Endothelial cell of umbilical vein (primary cell): ENCODE measurements at regions not wholly inside any gene's neighbourhood (a gene's known extent, or its start where the extent isn't known, plus 50 kb on each side); places are given as distances from the start of the nearest gene placed in this dataset.

Experiments
- BruUV-seq: library from RNA; stranded (reverse); fragments of 400-500 nt; replicated peaks from 2 replicates; lab custom pipeline; 2021; lab: Mats Ljungman, UMichigan
- CTCF ChIA-PET: fragments of 300-600, 350-600 bp; sonication (Branson Sonifier 250); formaldehyde crosslinking; loops from one replicate; lab custom pipeline; 2021; ENCODE audit warnings: antibody characterized with exemption, inconsistent platforms; lab: Charles Lee
- POLR2A ChIA-PET: fragments of 300-600, 350-600 bp; sonication (Branson Sonifier 250); formaldehyde crosslinking; loops from one replicate; lab custom pipeline; 2021; ENCODE audit warnings: antibody characterized with exemption, inconsistent platforms; lab: Charles Lee
- DNase-seq: peaks from one replicate; pipeline ENCODE4 v3.0.0-alpha.2; 2011; ENCODE audit warnings: low read depth, low spot score
- FAIRE-seq: peaks from 2 replicates; lab custom pipeline; 2011; peaks lifted over from hg19 to GRCh38; lab: Jason Lieb, UNC
- H2AFZ ChIP-seq: 2 replicates; pipeline ENCODE4 v1.6.0; 2012; ENCODE audit warnings: low read depth, low read length, control low read depth, inconsistent platforms
- H3K27ac ChIP-seq: 2 replicates; pipeline ENCODE4 v1.5.1; 2011; ENCODE audit warnings: low read depth, mild to moderate bottlenecking, control low read depth, low read length, moderate library complexity; ENCODE audit not compliant: insufficient read depth
- H3K27me3 ChIP-seq, 2 experiments: 2 replicates each; pipeline versions ENCODE4 v1.6.0 to v1.6.1; 2011; ENCODE audit warnings: low read length in 2 of 2, mixed read lengths in 1 of 2; ENCODE audit not compliant: control insufficient read depth in 2 of 2, insufficient read depth in 2 of 2
- H3K36me3 ChIP-seq, 2 experiments: 2 replicates in 1 of 2; 3 replicates in 1 of 2; pipeline ENCODE4 v1.5.1; 2011; ENCODE audit warnings: low read length in 2 of 2, mild to moderate bottlenecking in 1 of 2, moderate library complexity in 1 of 2; ENCODE audit not compliant: control insufficient read depth in 2 of 2, insufficient read depth in 2 of 2; ENCODE audit errors: extremely low read depth in 1 of 2
- H3K4me1 ChIP-seq: 3 replicates; pipeline ENCODE4 v1.5.1; 2011; ENCODE audit warnings: mild to moderate bottlenecking, low read length; ENCODE audit not compliant: control insufficient read depth, insufficient read depth; ENCODE audit errors: extremely low read depth
- H3K4me2 ChIP-seq: 2 replicates; pipeline ENCODE4 v1.6.1; 2011; ENCODE audit warnings: low read length, control low read depth, mixed read lengths; ENCODE audit not compliant: insufficient read depth
- H3K4me3 ChIP-seq, 3 experiments: fragments of 200-600 bp in 1 of 3; sonication (generic), shearing (Covaris generic) in 1 of 3; replicated peaks in 1 of 3; 2 replicates each; pipeline ENCODE4 v1.5.1; 2011 to 2016; ENCODE audit warnings: control low read depth in 3 of 3, low read length in 3 of 3, mild to moderate bottlenecking in 2 of 3, inconsistent platforms in 1 of 3, low read depth in 1 of 3, moderate library complexity in 1 of 3; ENCODE audit not compliant: insufficient read depth in 1 of 3
- H3K79me2 ChIP-seq: 2 replicates; pipeline ENCODE4 v1.6.0; 2012; ENCODE audit warnings: low read length, inconsistent platforms; ENCODE audit not compliant: control insufficient read depth, insufficient read depth
- H3K9ac ChIP-seq: replicated peaks from 2 replicates; pipeline ENCODE3; 2011; ENCODE audit warnings: low read length, control low read depth; ENCODE audit not compliant: insufficient read depth; ENCODE audit errors: extremely low read depth
- H3K9me1 ChIP-seq: replicated peaks from 3 replicates; pipeline ENCODE4 v1.6.0; 2011; ENCODE audit warnings: mild to moderate bottlenecking, low read length; ENCODE audit not compliant: control insufficient read depth, insufficient read depth; ENCODE audit errors: extremely low read depth
- H3K9me3 ChIP-seq: replicated peaks from 2 replicates; pipeline ENCODE4 v1.5.1; 2012; ENCODE audit warnings: low read length, inconsistent platforms; ENCODE audit not compliant: control insufficient read depth, insufficient read depth
- H4K20me1 ChIP-seq: replicated peaks from 2 replicates; pipeline ENCODE3; 2011; ENCODE audit warnings: mild to moderate bottlenecking, low read length; ENCODE audit not compliant: control insufficient read depth, insufficient read depth; ENCODE audit errors: extremely low read depth
- CTCF ChIP-seq, 2 donors: IDR thresholded peaks; 1 replicate in 1 of 2; 2 replicates in 1 of 2; pipeline ENCODE4 v1.5.1; 2011; ENCODE audit warnings: low read length in 2 of 2, mild to moderate bottlenecking in 2 of 2, moderate library complexity in 2 of 2, control low read depth in 1 of 2, inconsistent platforms in 1 of 2, low read depth in 1 of 2; ENCODE audit not compliant: insufficient read depth in 1 of 2; ENCODE audit errors: extremely low read depth in 1 of 2
- EZH2 ChIP-seq: IDR thresholded peaks from 2 replicates; pipeline ENCODE4 v1.6.1; 2012; ENCODE audit warnings: borderline replicate concordance, low read depth, mild to moderate bottlenecking, moderate library complexity, low read length, inconsistent platforms; ENCODE audit not compliant: severe bottlenecking
- FOS ChIP-seq: IDR thresholded peaks from 2 replicates; pipeline ENCODE4 v1.6.1; 2011; ENCODE audit warnings: mild to moderate bottlenecking, low read length, moderate library complexity, borderline replicate concordance; ENCODE audit not compliant: insufficient read depth
- GATA2 ChIP-seq: IDR thresholded peaks from 2 replicates; pipeline ENCODE4 v1.7.0; 2011; ENCODE audit warnings: low read depth, mild to moderate bottlenecking, moderate library complexity, mixed read lengths, low read length; ENCODE audit not compliant: insufficient read length, insufficient read depth
- JUN ChIP-seq: IDR thresholded peaks from 2 replicates; pipeline ENCODE4 v1.6.1; 2011; ENCODE audit warnings: borderline replicate concordance, low read depth; ENCODE audit not compliant: insufficient read length, insufficient read depth
- MAX ChIP-seq: IDR thresholded peaks from 2 replicates; pipeline ENCODE4 v1.6.1; 2011; ENCODE audit not compliant: insufficient read depth, insufficient read length
- MYC ChIP-seq: IDR thresholded peaks from one replicate; pipeline ENCODE4 v1.6.1; 2011; ENCODE audit warnings: mild to moderate bottlenecking, low read depth, low read length
- POLR2A ChIP-seq: IDR thresholded peaks from 2 replicates; pipeline ENCODE4 v1.6.1; 2012; ENCODE audit warnings: low read depth, mild to moderate bottlenecking, control low read depth, low read length
- POLR2AphosphoS5 ChIP-seq: IDR thresholded peaks from 2 replicates; pipeline ENCODE4 v1.6.1; 2012; ENCODE audit warnings: low read depth, mild to moderate bottlenecking, control low read depth, low read length, moderate library complexity; ENCODE audit not compliant: insufficient read depth
- dilution Hi-C: fragments of 300-500 bp; cut with MboI; formaldehyde crosslinking; loops from one replicate; pipeline ENCODE4 v1.15.0; 2019; ENCODE audit warnings: low sequenced_read_pairs; ENCODE audit not compliant: extremely low pct_ligation_motif_present
- intact Hi-C: fragments of 100-400 bp; cut with micrococcal nuclease; formaldehyde crosslinking; loops from one replicate; pipeline ENCODE4 v1.10.0; 2022

GRCh38 chr12:28618171-28618570 is 427.9 kb downstream of the CCDC91 start:
- DNase-seq, result no peak
- Histone ChIP-seq H3K79me2 (no peaks in the 10 kb centered on the region), H4K20me1 (no peaks in the 10 kb centered on the region), H3K9me1 (no peaks in the 10 kb centered on the region), H3K9ac (no peak overlapping the region), H3K4me2 (no peak overlapping the region), H3K9me3 (no peaks in the 10 kb centered on the region), H3K36me3 (no peaks in the 10 kb centered on the region), H3K27ac (no peak overlapping the region), H2AFZ (no peak overlapping the region), H3K4me1 (no peaks in the 10 kb centered on the region), H3K27me3 (no peaks in the 10 kb centered on the region), H3K4me3 (no peak overlapping the region)
- CTCF ChIA-PET, result no interaction called here
- dilution Hi-C loops, result no loop called here
- no TSS peak for BruUV-seq
- intact Hi-C loops, result no loop called here
- POLR2A ChIA-PET, result no interaction called here
- no peak for FAIRE-seq
- TF ChIP-seq CTCF (IDR thresholded peaks at IDR 0.05; ENCODE audit: extremely low read depth in 1 of 2, insufficient read depth in 1 of 2, low read depth in 1 of 2, low read length in 2 of 2) (no peak), POLR2A (no peak), MYC (no peak), EZH2 (no peak), POLR2AphosphoS5 (no peak), FOS (no peak), MAX (no peak), GATA2 (no peak), JUN (no peak)
